H9 (cell line): ENCODE measurements at regions not wholly inside any gene's neighbourhood (a gene's known extent, or its start where the extent isn't known, plus 50 kb on each side); places are given as distances from the start of the nearest gene placed in this dataset.

Source experiments
- DNase-seq: peaks from one replicate; pipeline ENCODE4 v3.0.0-alpha.2; 2017
- H2AFZ ChIP-seq: one replicate; pipeline ENCODE4 v1.6.1; 2013; ENCODE audit warnings: mild to moderate bottlenecking, low read length, control low read depth, moderate library complexity
- H2AK5ac ChIP-seq: 2 replicates; pipeline ENCODE4 v1.6.1; 2013; ENCODE audit warnings: low read length, control low read depth, mixed read lengths; ENCODE audit not compliant: insufficient read length
- H2BK120ac ChIP-seq: one replicate; pipeline ENCODE4 v1.6.1; 2013; ENCODE audit warnings: low read depth, mild to moderate bottlenecking, low read length, control low read depth, inconsistent platforms; ENCODE audit not compliant: poor library complexity, severe bottlenecking
- H2BK12ac ChIP-seq: 2 replicates; pipeline ENCODE4 v1.6.1; 2013; ENCODE audit warnings: low read length, control low read depth, mixed read lengths, low read depth; ENCODE audit not compliant: insufficient read length
- H2BK15ac ChIP-seq: 2 replicates; pipeline ENCODE4 v1.6.1; 2013; ENCODE audit warnings: low read depth, low read length, control low read depth
- H2BK20ac ChIP-seq: one replicate; pipeline ENCODE4 v1.6.1; 2013; ENCODE audit warnings: low read depth, mild to moderate bottlenecking, low read length, control low read depth, inconsistent platforms; ENCODE audit not compliant: poor library complexity, severe bottlenecking
- H2BK5ac ChIP-seq: 2 replicates; pipeline ENCODE4 v1.6.1; 2013; ENCODE audit warnings: low read length, control low read depth, mixed read lengths; ENCODE audit not compliant: insufficient read length
- H3K14ac ChIP-seq: 2 replicates; pipeline ENCODE4 v1.6.1; 2013; ENCODE audit warnings: low read length, control low read depth; ENCODE audit not compliant: insufficient read depth
- H3K18ac ChIP-seq: 2 replicates; pipeline ENCODE4 v1.6.1; 2013; ENCODE audit warnings: low read depth, mild to moderate bottlenecking, mixed read lengths, low read length, control low read depth; ENCODE audit not compliant: insufficient read length
- H3K23ac ChIP-seq: 2 replicates; pipeline ENCODE4 v1.6.1; 2013; ENCODE audit warnings: low read length, control low read depth, mixed read lengths, low read depth; ENCODE audit not compliant: insufficient read length
- H3K23me2 ChIP-seq: 2 replicates; pipeline ENCODE4 v1.6.1; 2013; ENCODE audit warnings: low read depth, mild to moderate bottlenecking, mixed read lengths, low read length, control low read depth; ENCODE audit not compliant: insufficient read length, poor library complexity, severe bottlenecking
- H3K27ac ChIP-seq: 2 replicates; pipeline ENCODE4 v1.5.1; 2013; ENCODE audit warnings: low read length, control low read depth, mixed read lengths, low read depth; ENCODE audit not compliant: insufficient read length
- H3K27me3 ChIP-seq: 2 replicates; pipeline ENCODE4 v1.6.1; 2013; ENCODE audit warnings: low read length, control low read depth, inconsistent platforms; ENCODE audit not compliant: insufficient read depth
- H3K4ac ChIP-seq: 2 replicates; pipeline ENCODE4 v1.6.1; 2013; ENCODE audit warnings: low read depth, mild to moderate bottlenecking, control low read depth, inconsistent platforms, low read length, moderate library complexity
- H3K4me1 ChIP-seq: 2 replicates; pipeline ENCODE4 v1.6.1; 2013; ENCODE audit warnings: low read length, control low read depth, inconsistent platforms; ENCODE audit not compliant: insufficient read depth
- H3K4me2 ChIP-seq: 2 replicates; pipeline ENCODE4 v1.6.1; 2013; ENCODE audit warnings: low read length, control low read depth, mixed read lengths; ENCODE audit not compliant: insufficient read length, insufficient read depth
- H3K56ac ChIP-seq: 2 replicates; pipeline ENCODE4 v1.6.1; 2013; ENCODE audit warnings: low read depth, mild to moderate bottlenecking, mixed read lengths, low read length, control low read depth; ENCODE audit not compliant: insufficient read length
- H3K79me1 ChIP-seq: 2 replicates; pipeline ENCODE4 v1.6.1; 2013; ENCODE audit warnings: low read depth, mild to moderate bottlenecking, moderate library complexity, low read length, control low read depth, inconsistent platforms; ENCODE audit not compliant: insufficient read depth, poor library complexity, severe bottlenecking
- H3K79me2 ChIP-seq: 2 replicates; pipeline ENCODE4 v1.6.1; 2013; ENCODE audit warnings: low read length, control low read depth, inconsistent platforms; ENCODE audit not compliant: insufficient read depth
- H3K9ac ChIP-seq: 2 replicates; pipeline ENCODE4 v1.6.1; 2013; ENCODE audit warnings: low read length, control low read depth, mixed read lengths; ENCODE audit not compliant: insufficient read length; ENCODE audit errors: extremely low read depth
- H3K9me3 ChIP-seq: one replicate; pipeline ENCODE4 v1.6.1; 2013; ENCODE audit warnings: low read depth, low read length, inconsistent platforms; ENCODE audit not compliant: control insufficient read depth
- H3T11ph ChIP-seq: one replicate; pipeline ENCODE4 v1.6.1; 2013; ENCODE audit warnings: mild to moderate bottlenecking, low read length, control low read depth, inconsistent platforms
- H4K20me1 ChIP-seq: one replicate; pipeline ENCODE4 v1.6.1; 2013; ENCODE audit not compliant: control insufficient read depth, insufficient read length, insufficient read depth
- H4K5ac ChIP-seq: 2 replicates; pipeline ENCODE4 v1.6.1; 2013; ENCODE audit warnings: low read depth, mild to moderate bottlenecking, mixed read lengths, low read length, control low read depth; ENCODE audit not compliant: insufficient read length
- H4K8ac ChIP-seq: replicated peaks from 2 replicates; pipeline ENCODE4 v1.6.1; 2013; ENCODE audit warnings: low read length, control low read depth, mixed read lengths, low read depth; ENCODE audit not compliant: insufficient read length
- H4K91ac ChIP-seq: 2 replicates; pipeline ENCODE4 v1.6.1; 2013; ENCODE audit warnings: low read depth, mild to moderate bottlenecking, moderate library complexity, mixed read lengths, low read length, control low read depth; ENCODE audit not compliant: insufficient read length
- H3K27ac Mint-ChIP-seq, 3 experiments: 2 replicates in 2 of 3; 3 replicates in 1 of 3; pipeline ENCODE4 v1.8.0; 2020 to 2021; ENCODE audit warnings: mixed read lengths in 3 of 3, mild to moderate bottlenecking in 1 of 3, moderate library complexity in 1 of 3
- H3K27me3 Mint-ChIP-seq: 2 replicates; pipeline ENCODE4 v1.8.0; 2021; ENCODE audit warnings: low read depth, mild to moderate bottlenecking, moderate library complexity, mixed read lengths
- H3K36me3 Mint-ChIP-seq, 3 experiments: 2 replicates in 2 of 3; 3 replicates in 1 of 3; pipeline ENCODE4 v1.8.0; 2020 to 2021; ENCODE audit warnings: low read depth in 3 of 3, mixed read lengths in 3 of 3; ENCODE audit not compliant: insufficient read depth in 1 of 3
- H3K4me1 Mint-ChIP-seq, 2 experiments: 2 replicates each; pipeline ENCODE4 v1.8.0; 2020; ENCODE audit warnings: mixed read lengths in 2 of 2
- H3K4me3 Mint-ChIP-seq, 2 experiments: 2 replicates in 1 of 2; 3 replicates in 1 of 2; pipeline ENCODE4 v1.8.0; 2020 to 2021; ENCODE audit warnings: mild to moderate bottlenecking in 2 of 2, mixed read lengths in 2 of 2, moderate library complexity in 1 of 2
- H3K9me3 Mint-ChIP-seq, 2 experiments: 2 replicates in 1 of 2; 3 replicates in 1 of 2; pipeline ENCODE4 v1.8.0; 2020; ENCODE audit warnings: mild to moderate bottlenecking in 2 of 2, mixed read lengths in 2 of 2, moderate library complexity in 1 of 2
- WGBS: extraction: QIAGEN DNeasy Blood & Tissue Kit; methylation state at CpG from one replicate; pipeline ENCODE4 v1.1.7; 2013; ENCODE audit warnings: missing lambda C conversion rate, low lambda C conversion rate, mixed read lengths; ENCODE audit not compliant: insufficient read length; ENCODE audit errors: extremely low coverage; 5-methylcytosine and 5-hydroxymethylcytosine counted together
- TF ChIP-seq, protein P1 (sequence below): fragments of 200-600 bp; sonication (generic); conservative IDR thresholded peaks from 3 replicates; pipeline ENCODE4 v1.8.0; 2021; ENCODE audit warnings: antibody characterized with exemption, mild to moderate bottlenecking

GRCh38 chr2:207427986-207428385, 101.8 kb upstream of the CREB1 start:
- Histone ChIP-seq H4K20me1 (no peaks in the 10 kb centered on the region), H3T11ph (no peak overlapping the region), H3K14ac (no peak overlapping the region), H4K91ac (no peak overlapping the region), H3K79me2 (no peaks in the 10 kb centered on the region), H4K8ac (no peak overlapping the region), H3K23me2 (no peaks in the 10 kb centered on the region), H3K9me3 (no peaks in the 10 kb centered on the region), H3K9ac (no peak overlapping the region), H3K27me3 (no peaks in the 10 kb centered on the region), H2BK120ac (no peak overlapping the region), H2BK5ac (no peak overlapping the region), H3K79me1 (no peaks in the 10 kb centered on the region), H2BK15ac (no peak overlapping the region), H3K4ac (no peak overlapping the region), H3K4me1 (no peaks in the 10 kb centered on the region), H3K4me2 (no peak overlapping the region), H3K23ac (no peak overlapping the region), H2AK5ac (no peak overlapping the region), H3K18ac (no peak overlapping the region), H4K5ac (no peak overlapping the region), H2AFZ (no peak overlapping the region), H2BK12ac (no peak overlapping the region), H3K56ac (no peak overlapping the region), H2BK20ac (no peak overlapping the region), H3K27ac (no peak overlapping the region)
- H3K9me3 Mint-ChIP-seq = no peaks in the 10 kb centered on the region; a peak in 1 of 5 replicates
- H3K27ac Mint-ChIP-seq = no peak overlapping the region
- DNase-seq = no peak
- no peak overlapping the region for H3K4me3 Mint-ChIP-seq
- WGBS = no CpG with 5 or more reads among the region's 2 CpGs
- TF ChIP-seq, protein P1, sequence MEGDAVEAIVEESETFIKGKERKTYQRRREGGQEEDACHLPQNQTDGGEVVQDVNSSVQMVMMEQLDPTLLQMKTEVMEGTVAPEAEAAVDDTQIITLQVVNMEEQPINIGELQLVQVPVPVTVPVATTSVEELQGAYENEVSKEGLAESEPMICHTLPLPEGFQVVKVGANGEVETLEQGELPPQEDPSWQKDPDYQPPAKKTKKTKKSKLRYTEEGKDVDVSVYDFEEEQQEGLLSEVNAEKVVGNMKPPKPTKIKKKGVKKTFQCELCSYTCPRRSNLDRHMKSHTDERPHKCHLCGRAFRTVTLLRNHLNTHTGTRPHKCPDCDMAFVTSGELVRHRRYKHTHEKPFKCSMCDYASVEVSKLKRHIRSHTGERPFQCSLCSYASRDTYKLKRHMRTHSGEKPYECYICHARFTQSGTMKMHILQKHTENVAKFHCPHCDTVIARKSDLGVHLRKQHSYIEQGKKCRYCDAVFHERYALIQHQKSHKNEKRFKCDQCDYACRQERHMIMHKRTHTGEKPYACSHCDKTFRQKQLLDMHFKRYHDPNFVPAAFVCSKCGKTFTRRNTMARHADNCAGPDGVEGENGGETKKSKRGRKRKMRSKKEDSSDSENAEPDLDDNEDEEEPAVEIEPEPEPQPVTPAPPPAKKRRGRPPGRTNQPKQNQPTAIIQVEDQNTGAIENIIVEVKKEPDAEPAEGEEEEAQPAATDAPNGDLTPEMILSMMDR = no peak
- H3K36me3 Mint-ChIP-seq = 0 out of 7 replicates have a peak, but pooled peaks cover 0 to 5% (median 0%) of the 10 kb centered on the region in 3 experiments
- H3K27me3 Mint-ChIP-seq = no peaks in the 10 kb centered on the region
- no peaks in the 10 kb centered on the region for H3K4me1 Mint-ChIP-seq
